B cell (primary cell): ENCODE measurements at regions not wholly inside any gene's neighbourhood (a gene's known extent, or its start where the extent isn't known, plus 50 kb on each side); places are given as distances from the start of the nearest gene placed in this dataset.

ENCODE experiments used
- ATAC-seq: fragments of 200-7000 bp; cut with Tn5 transposase; one replicate; pipeline ENCODE4 v1.10.0; 2021; ENCODE audit warnings: low read depth, mild to moderate bottlenecking, moderate number of reproducible peaks, moderate library complexity
- CTCF ChIA-PET: fragments of 350-600 bp; sonication (Branson Sonifier 250); formaldehyde crosslinking; loops from one replicate; lab custom pipeline; 2021; ENCODE audit warnings: antibody characterized with exemption, inconsistent platforms; lab: Charles Lee
- POLR2A ChIA-PET: fragments of 350-600 bp; sonication (Branson Sonifier 250); formaldehyde crosslinking; loops from one replicate; lab custom pipeline; 2021; ENCODE audit warnings: antibody characterized with exemption; lab: Charles Lee
- DNase-seq: peaks from one replicate; pipeline ENCODE4 v3.0.0; 2013
- H2AFZ ChIP-seq: 2 replicates; pipeline ENCODE4 v1.6.1; 2012; ENCODE audit warnings: mild to moderate bottlenecking, low read depth, low read length; ENCODE audit not compliant: insufficient read depth, poor library complexity, severe bottlenecking
- H3K27ac ChIP-seq, 2 donors: 1 replicate in 1 of 2; 2 replicates in 1 of 2; pipeline ENCODE4 v1.5.1; 2012 to 2013; ENCODE audit warnings: low read length in 2 of 2, mild to moderate bottlenecking in 2 of 2, moderate library complexity in 1 of 2
- H3K27me3 ChIP-seq, 4 experiments: fragments of 200-600 bp in 1 of 4; sonication (generic) in 1 of 4; replicated peaks in 1 of 4; 1 replicate in 2 of 4; 2 replicates in 2 of 4; pipeline versions ENCODE4 v1.6.1 to v1.7.0; 2013 to 2016; ENCODE audit warnings: low read length in 3 of 4, mild to moderate bottlenecking in 2 of 4, mixed read lengths in 1 of 4, moderate library complexity in 1 of 4; ENCODE audit not compliant: insufficient read depth in 4 of 4, control insufficient read depth in 3 of 4; ENCODE audit errors: control extremely low read depth in 1 of 4
- H3K36me3 ChIP-seq, 2 experiments: replicated peaks in 1 of 2; 1 replicate in 1 of 2; 2 replicates in 1 of 2; pipeline versions ENCODE4 v1.6.1 to v1.7.1; 2013; ENCODE audit warnings: low read length in 1 of 2; ENCODE audit not compliant: insufficient read depth in 2 of 2, control insufficient read depth in 1 of 2; ENCODE audit errors: control extremely low read depth in 1 of 2, extremely low read depth in 1 of 2
- H3K4me1 ChIP-seq, 2 donors: fragments of 200-600 bp in 1 of 2; sonication (generic) in 1 of 2; 1 replicate in 1 of 2; 2 replicates in 1 of 2; pipeline versions ENCODE4 v1.5.1 to v1.6.1; 2013 to 2017; ENCODE audit warnings: low read length in 2 of 2; ENCODE audit not compliant: control insufficient read depth in 2 of 2, insufficient read depth in 2 of 2
- H3K4me2 ChIP-seq: replicated peaks from 2 replicates; pipeline ENCODE3; 2012; ENCODE audit warnings: mild to moderate bottlenecking, low read depth, low read length; ENCODE audit not compliant: poor library complexity, severe bottlenecking
- H3K4me3 ChIP-seq, 5 experiments: fragments of 200-600 bp in 1 of 5; sonication (generic) in 1 of 5; 1 replicate in 3 of 5; 2 replicates in 2 of 5; pipeline versions ENCODE4 v1.5.1 to v1.7.0; 2011 to 2016; ENCODE audit warnings: low read length in 4 of 5, mild to moderate bottlenecking in 4 of 5, low read depth in 2 of 5, control low read depth in 1 of 5, moderate library complexity in 1 of 5; ENCODE audit not compliant: insufficient read depth in 1 of 5; ENCODE audit errors: control extremely low read depth in 1 of 5, extremely low read depth in 1 of 5
- H3K79me2 ChIP-seq: fragments of 200-600 bp; sonication (generic); one replicate; pipeline ENCODE4 v1.6.0; 2016; ENCODE audit warnings: low read length; ENCODE audit not compliant: control insufficient read depth, insufficient read depth
- H3K9ac ChIP-seq: fragments of 200-600 bp; sonication (generic); 2 replicates; pipeline ENCODE4 v1.6.1; 2017; ENCODE audit warnings: mild to moderate bottlenecking, low read length, moderate library complexity
- H3K9me3 ChIP-seq, 3 donors: one replicate each; pipeline versions ENCODE4 v1.6.1 to v1.7.1; 2013; ENCODE audit warnings: low read length in 2 of 3; ENCODE audit not compliant: control insufficient read depth in 2 of 3, insufficient read depth in 1 of 3; ENCODE audit errors: control extremely low read depth in 1 of 3
- H4K20me1 ChIP-seq: 2 replicates; pipeline ENCODE4 v1.6.0; 2012; ENCODE audit warnings: mild to moderate bottlenecking, low read length; ENCODE audit not compliant: insufficient read depth, control insufficient read depth, poor library complexity, severe bottlenecking
- H3K27ac Mint-ChIP-seq: one replicate; pipeline ENCODE4 v1.8.0; 2021; ENCODE audit warnings: mixed read lengths
- H3K27me3 Mint-ChIP-seq: one replicate; pipeline ENCODE4 v1.8.0; 2021; ENCODE audit warnings: mixed read lengths
- H3K4me1 Mint-ChIP-seq: one replicate; pipeline ENCODE4 v1.8.0; 2021; ENCODE audit warnings: mixed read lengths
- H3K4me3 Mint-ChIP-seq: one replicate; pipeline ENCODE4 v1.8.0; 2021; ENCODE audit warnings: mixed read lengths
- H3K9me3 Mint-ChIP-seq: one replicate; pipeline ENCODE4 v1.8.0; 2022; ENCODE audit warnings: mixed read lengths; ENCODE audit not compliant: insufficient read depth
- EZH2 ChIP-seq: IDR thresholded peaks from 2 replicates; pipeline ENCODE4 v1.6.1; 2012; ENCODE audit warnings: borderline replicate concordance, low read depth, mild to moderate bottlenecking, moderate library complexity, low read length; ENCODE audit not compliant: insufficient read depth, poor library complexity, severe bottlenecking
- WGBS: methylation state at CpG from one replicate; pipeline ENCODE4 v1.1.5; 2013; ENCODE audit warnings: missing lambda C conversion rate; ENCODE audit not compliant: insufficient coverage; 5-methylcytosine and 5-hydroxymethylcytosine counted together
- intact Hi-C: fragments of 100-400 bp; cut with micrococcal nuclease; formaldehyde crosslinking; loops from one replicate; pipeline ENCODE4 v1.10.0; 2022
- TF ChIP-seq, protein P1 (sequence below): fragments of 200-600 bp; IDR thresholded peaks from one replicate; pipeline ENCODE4 v1.8.0; 2022; ENCODE audit warnings: antibody characterized with exemption, mild to moderate bottlenecking

DNA sequence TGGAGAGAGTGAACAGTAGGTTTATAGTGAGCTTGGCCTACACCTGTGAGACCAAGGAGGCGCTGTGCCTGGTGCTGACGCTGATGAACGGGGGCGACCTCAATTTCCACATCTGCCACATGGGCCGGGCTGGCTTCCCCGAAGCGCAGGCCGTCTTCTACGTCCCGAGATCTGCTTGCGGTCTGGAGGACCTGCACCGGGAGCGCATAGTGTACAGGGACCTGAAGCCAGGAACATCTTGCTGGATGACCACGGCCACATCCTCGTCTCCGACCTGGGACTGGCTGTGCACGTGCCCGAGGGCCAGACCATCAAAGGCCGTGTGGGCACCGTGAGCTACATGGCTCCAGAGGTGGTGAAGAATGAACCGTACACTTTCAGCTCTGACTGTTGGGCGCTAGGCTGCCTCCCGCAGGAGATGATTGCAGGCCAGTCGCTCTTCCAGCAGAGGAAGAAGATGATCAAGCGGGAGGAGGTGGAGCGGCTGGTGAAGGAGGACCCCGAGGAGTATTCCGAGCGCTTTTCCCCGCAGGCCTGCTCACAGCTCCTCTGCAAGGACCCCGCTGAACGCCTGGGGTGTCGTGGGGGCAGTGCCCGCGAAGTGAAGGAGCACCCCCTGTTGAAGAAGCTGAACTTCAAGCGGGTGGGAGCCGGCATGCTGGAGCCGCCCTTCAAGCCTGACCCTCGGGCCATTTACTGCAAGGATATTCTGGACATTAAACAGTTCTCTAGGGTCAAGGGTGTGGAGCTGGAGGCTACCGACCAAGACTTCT lies 139.0 kb downstream of the ZDHHC20 start:
- Histone ChIP-seq H3K4me3 (no peak overlapping the region), H3K36me3 (no peaks in the 10 kb centered on the region), H3K9ac (no peak overlapping the region), H3K9me3 (peaks cover 0 to 6% (median 0%) of the 10 kb centered on the region in 3 donors), H3K4me2 (no peak overlapping the region), H4K20me1 (no peaks in the 10 kb centered on the region), H3K79me2 (no peaks in the 10 kb centered on the region), H3K27me3 (no peaks in the 10 kb centered on the region), H3K27ac (no peak overlapping the region), H3K4me1 (no peaks in the 10 kb centered on the region), H2AFZ (no peak overlapping the region)
- ChIA-PET POLR2A (no interaction called here), CTCF (interaction anchor here (0.5 kb wide), 1 partner anchor 1475 kb away, joined by 3 read pairs; no protein-coding TSS in a partner anchor)
- ATAC-seq (no peak), DNase-seq (no peak)
- Mint-ChIP-seq H3K4me1 (peaks cover 3% of the 10 kb centered on the region), H3K9me3 (no peaks in the 10 kb centered on the region), H3K27ac (no peak overlapping the region), H3K27me3 (no peaks in the 10 kb centered on the region), H3K4me3 (no peak overlapping the region)
- WGBS, result 98% methylated on average over 40 of the region's 40 CpGs
- intact Hi-C loops, result no loop called here
- no peak for TF ChIP-seq EZH2
- TF ChIP-seq, protein P1, sequence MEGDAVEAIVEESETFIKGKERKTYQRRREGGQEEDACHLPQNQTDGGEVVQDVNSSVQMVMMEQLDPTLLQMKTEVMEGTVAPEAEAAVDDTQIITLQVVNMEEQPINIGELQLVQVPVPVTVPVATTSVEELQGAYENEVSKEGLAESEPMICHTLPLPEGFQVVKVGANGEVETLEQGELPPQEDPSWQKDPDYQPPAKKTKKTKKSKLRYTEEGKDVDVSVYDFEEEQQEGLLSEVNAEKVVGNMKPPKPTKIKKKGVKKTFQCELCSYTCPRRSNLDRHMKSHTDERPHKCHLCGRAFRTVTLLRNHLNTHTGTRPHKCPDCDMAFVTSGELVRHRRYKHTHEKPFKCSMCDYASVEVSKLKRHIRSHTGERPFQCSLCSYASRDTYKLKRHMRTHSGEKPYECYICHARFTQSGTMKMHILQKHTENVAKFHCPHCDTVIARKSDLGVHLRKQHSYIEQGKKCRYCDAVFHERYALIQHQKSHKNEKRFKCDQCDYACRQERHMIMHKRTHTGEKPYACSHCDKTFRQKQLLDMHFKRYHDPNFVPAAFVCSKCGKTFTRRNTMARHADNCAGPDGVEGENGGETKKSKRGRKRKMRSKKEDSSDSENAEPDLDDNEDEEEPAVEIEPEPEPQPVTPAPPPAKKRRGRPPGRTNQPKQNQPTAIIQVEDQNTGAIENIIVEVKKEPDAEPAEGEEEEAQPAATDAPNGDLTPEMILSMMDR, result no peak

DNA sequence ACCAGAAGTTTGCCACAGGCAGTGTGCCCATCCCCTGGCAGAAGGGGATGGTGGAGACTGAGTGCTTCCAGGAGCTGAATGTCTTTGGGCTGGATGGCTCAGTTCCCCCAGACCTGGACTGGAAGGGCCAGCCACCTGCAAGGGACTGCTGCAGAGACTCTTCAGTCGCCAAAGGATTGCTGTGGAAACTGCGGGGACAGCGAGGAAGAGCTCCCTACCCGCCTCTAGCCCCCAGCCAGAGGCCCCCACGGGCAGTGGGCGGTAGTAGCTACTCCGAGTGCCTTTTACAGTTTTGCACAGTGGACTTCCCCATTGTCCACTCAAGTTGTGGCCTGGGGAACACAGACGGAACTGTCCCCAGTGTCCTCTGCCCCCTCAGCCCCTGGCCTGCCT lies 138.5 kb downstream of the ZDHHC20 start:
- Histone ChIP-seq H3K4me2 (no peak overlapping the region), H4K20me1 (no peaks in the 10 kb centered on the region), H3K36me3 (no peaks in the 10 kb centered on the region), H3K79me2 (no peaks in the 10 kb centered on the region), H3K9me3 (peaks cover 0 to 6% (median 0%) of the 10 kb centered on the region in 3 donors), H3K4me3 (no peak overlapping the region), H3K27ac (no peak overlapping the region), H3K4me1 (no peaks in the 10 kb centered on the region), H2AFZ (no peak overlapping the region), H3K9ac (no peak overlapping the region), H3K27me3 (no peaks in the 10 kb centered on the region)
- DNase-seq, result no peak
- H3K4me3 Mint-ChIP-seq, result no peak overlapping the region
- intact Hi-C loops, result no loop called here
- no peaks in the 10 kb centered on the region for H3K9me3 Mint-ChIP-seq
- TF ChIP-seq, protein P1, result no peak
- TF ChIP-seq EZH2, result no peak
- H3K27me3 Mint-ChIP-seq, result no peaks in the 10 kb centered on the region
- ChIA-PET CTCF (interaction anchor here (0.5 kb wide), 1 partner anchor 1475 kb away, joined by 3 read pairs; no protein-coding TSS in a partner anchor), POLR2A (no interaction called here)
- H3K4me1 Mint-ChIP-seq, result peaks cover 3% of the 10 kb centered on the region
- ATAC-seq, result no peak
- H3K27ac Mint-ChIP-seq, result no peak overlapping the region
- WGBS, result 91% methylated on average over 8 of the region's 8 CpGs
